GM21367 (cell line): ENCODE measurements at regions not wholly inside any gene's neighbourhood (a gene's known extent, or its start where the extent isn't known, plus 50 kb on each side); places are given as distances from the start of the nearest gene placed in this dataset.

Source experiments
- ATAC-seq: cut with Tn5 transposase; IDR thresholded peaks from one replicate; pipeline ENCODE4 v1.9.1; 2021; ENCODE audit not compliant: unreplicated experiment

DNA sequence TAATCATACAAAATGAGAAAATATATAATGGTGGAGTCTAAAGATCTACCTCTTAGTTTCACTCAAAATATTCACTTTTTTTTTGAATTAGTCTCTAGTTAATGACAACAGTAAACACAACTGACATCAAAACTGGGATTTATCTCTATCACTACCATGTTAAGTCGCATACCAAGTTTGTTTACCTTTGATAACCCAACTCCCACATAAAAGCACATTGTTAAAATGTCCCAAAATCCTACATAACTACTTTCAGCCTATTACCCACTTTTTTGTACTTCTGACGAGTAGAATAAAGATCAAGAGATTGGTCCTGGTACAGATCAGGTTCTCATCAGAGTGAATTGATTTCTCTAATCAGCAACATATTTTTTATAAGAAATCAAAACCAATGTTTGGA is 518.5 kb downstream of the EPHA3 start:
- no peak for ATAC-seq

DNA sequence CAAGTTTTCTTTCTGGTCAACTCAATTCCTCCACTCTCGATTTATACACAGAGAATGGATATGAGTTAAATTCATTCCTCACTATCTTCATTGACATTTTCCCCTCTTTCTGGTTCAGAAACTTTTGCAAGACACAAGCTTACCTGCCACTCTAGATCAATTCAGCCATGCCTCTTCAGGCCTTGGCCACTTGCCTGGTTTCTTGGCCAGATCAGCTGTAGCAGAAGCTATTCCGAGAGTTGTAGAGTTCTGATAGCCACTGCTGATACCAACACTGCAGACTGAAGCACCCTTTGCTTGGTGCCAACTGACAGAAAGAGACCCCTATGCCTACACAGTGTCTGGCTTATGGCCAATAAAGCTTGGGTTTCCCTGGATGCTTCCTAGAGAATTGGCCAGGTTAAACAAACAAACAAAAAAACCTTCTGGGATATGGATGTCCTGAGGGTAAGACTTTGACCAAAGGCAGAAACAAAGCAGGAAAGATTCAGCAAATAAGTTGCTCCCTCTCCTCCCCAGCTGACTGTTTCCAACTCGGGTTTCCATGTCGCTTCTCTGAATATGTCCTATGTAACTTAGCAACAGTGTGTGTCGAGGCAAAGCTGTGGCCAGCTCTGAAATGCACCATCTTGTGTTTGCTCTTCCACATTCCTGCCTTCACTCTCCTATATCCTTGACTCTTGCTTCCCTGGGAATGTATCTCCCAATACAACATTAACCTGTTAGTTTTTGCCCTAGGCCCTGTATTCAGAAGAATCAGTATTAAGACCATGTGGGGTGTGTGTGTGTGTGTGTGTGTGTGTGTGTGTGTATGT is 521.6 kb downstream of the EPHA3 start:
- ATAC-seq: no peak

DNA sequence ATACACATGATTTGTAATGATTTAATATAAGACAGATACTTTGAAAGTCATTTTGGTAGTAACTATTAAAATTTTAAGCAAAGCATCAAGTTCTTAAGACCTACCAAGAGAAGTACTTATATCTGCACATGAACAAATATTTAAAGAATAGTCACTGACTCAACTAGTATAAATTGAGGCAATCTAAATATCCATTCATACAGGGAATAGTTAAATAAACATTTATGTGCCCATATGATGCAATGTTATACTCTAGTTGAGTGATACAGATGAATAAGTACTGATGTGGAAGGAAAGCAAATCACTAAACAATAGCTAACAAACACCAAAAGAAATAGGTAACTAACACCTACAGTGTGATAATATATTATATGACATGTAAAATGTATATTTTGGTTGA is 527.7 kb downstream of the EPHA3 start:
- ATAC-seq: no peak

DNA sequence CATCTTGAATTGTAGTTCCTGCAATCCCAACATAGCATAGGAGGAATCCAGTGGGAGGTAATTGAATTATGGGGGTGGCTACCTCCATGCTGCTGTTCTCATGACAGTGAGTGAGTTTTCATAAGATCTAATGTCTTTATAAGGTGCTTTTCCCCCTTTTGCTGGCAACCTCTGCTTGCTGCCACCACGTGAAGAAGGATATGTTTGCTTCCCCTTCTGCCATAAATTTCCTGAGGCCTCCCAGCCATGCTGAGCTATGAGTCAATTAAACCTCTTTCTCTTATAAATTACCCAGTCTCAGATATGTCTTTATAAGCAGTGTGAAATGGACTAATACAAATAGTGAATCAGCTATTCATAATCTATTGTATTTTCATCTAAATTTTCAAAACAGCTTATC is 537.3 kb downstream of the EPHA3 start:
- no peak for ATAC-seq

DNA sequence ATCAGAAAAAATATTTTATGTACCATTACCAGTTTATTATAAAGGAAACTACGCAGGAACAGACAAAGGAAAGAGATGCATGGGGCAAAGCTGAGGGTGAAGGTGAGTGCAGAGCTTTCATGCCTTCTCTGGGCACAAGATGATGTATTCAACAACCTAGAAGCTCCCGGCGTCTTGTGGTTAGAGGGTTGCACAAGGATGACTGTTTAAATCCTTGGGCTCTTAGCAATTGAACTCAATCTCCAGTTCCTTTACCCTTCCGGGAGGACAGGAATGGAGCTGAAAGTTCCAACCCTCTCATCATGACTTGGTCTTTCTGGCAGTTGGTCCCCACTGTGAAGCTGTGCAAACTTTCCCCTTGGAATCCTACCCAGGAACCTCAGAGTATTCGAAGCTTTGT is 542.0 kb downstream of the EPHA3 start:
- no peak for ATAC-seq

DNA sequence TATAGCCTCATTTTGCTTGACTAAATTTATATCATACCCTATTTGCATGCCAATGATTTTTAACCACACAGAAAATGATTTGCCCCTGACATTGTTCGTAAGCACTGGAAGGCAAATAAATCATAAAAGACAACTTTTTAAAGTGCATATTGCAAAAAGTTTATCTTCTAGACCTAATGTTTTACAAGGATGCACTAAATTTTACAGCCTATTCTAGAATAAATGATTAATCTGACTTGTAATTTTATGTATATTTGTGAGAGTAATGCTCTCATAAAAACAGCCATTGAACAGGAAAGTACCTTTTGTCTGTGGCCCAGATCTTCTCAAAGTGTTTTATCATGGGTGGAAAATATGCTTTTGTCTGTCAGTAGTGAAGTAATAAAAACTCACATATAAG is 546.6 kb downstream of the EPHA3 start:
- ATAC-seq: no peak

DNA sequence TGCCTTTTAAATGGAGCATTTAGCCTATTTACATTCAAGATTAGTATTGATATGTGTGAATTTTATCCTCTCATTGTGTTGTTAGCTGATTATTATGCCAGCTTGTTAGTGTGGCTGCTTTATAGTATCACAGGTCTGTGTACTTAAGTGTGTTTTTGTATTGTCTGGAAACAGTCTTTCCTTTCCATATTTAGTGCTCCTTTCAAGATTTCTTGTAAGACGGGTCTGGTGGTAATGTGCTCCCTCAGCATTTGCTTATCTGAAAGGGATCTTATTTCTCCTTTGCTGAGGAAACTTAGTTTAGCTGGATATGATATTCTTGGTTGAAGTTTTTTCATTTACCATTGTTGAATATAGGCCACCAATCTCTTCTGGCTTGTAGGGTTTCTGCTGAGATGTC is 549.0 kb downstream of the EPHA3 start:
- no peak for ATAC-seq

DNA sequence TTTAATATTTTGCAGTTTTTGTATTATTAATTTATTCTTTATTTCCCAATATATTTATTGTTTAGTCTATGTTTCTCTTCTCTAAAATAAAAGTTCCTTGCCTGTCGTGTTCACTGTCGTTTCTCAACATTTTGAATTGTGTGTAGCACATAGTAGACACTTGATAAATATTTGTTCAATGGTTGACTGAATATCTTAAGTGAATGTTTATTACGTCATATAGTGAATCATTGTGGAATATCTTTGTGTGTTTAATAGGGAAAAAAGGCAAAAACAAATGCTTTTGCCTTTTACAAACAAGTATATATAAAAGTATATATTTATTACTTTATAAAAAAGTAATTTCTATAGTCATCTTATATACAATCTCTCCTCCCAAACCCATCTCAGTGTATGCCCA is 572.3 kb downstream of the EPHA3 start:
- ATAC-seq: no peak

DNA sequence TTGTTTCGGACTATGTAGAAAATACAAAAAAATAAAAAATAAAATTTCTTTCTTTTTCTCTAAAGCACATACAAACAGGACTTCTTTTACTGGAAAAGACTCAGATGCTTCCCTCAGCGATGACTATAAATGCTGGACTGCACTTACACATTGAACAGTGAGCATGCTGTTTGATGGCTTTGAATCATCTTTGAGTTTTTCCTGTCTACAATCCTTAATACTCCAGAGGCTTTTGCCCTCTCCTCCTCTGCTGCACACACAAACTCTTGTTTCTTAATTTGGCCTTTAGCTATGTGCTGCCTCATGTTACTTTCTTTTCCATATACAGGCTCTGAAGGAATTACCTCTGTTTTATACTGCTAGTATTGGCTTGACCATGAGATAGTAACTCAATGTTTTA is 575.1 kb downstream of the EPHA3 start:
- no peak for ATAC-seq

DNA sequence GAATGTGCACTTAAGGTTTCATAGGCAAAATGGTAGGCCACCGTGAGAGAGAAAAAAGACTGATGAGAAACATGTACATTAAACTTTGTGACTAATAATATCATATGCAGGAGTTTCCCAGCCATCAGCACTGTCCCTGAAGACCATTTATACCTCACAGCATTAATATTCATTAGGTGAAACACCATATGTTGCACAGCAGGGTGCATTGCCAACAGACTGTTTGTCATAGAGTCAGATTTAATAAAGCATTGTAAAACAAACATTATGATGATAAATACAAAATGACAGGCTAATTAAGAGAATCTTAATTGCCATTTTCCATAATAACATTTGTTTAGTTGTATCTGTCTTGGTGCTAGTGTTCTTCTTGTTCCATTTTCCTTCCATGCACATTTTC is 578.3 kb downstream of the EPHA3 start:
- ATAC-seq: no peak

DNA sequence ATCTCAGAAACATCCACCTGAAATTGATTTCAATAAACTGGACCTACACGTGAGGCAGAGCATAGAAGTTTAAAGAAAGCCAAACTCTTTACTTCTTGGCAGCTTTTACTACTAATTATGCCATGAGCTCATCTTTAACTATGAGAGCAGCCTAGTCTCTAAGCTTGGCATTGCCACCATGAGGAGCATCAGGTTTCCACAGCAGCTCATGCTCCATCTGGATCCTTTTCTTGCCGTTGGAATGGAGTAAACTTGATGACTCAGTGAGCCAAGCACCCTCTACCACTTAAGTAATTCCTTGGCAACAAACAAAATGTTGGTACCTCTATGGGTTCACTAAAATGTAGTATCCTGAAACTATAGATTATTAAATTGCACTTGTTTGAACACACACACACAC is 583.2 kb downstream of the EPHA3 start:
- no peak for ATAC-seq

DNA sequence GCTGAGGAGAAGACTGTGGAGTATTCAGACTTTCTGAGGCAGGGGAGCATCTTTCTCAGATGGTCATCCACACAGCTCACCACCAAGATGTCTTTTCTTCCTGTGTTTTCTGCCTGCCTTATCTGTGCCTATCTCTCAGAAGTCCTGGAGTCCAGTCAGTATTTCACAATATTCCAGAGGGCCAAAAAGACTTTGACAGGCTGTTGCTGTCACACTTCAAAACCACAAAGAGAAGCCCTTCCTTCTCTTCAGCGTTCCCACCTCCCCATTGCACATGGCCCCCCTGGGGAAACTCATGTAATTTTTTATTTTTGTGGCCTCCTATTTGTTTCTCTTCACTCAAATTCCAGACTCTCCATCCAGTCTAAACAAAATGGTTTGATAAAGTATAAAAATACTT is 585.2 kb downstream of the EPHA3 start:
- no peak for ATAC-seq

DNA sequence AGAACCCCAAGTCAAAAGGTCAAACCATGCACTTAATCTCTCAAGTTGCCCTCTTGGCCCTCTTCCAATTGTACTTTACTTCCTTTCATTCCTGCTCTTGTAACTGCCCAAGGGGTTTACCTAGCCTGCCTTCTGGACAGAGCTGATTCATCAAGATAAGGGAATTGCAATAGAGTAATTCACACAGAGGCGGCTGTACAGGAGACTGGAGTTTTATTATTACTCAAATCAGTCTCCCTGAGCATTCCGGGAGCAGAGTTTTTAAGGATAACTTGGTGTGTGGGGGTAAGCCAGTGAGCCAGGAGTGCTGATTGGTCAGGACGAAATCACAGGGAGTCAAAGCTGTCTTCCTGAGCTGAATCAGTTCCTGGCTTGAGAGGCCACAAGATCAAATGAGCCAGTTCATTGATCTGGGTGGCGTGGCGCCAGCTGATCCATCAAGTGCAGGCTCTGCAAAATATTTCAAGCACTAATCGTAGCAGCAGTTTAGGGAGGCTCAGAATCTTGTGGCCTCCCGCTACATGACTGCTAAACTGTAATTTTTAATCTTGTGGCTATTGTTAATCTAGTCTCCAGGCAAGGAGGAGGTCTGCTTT is 590.0 kb downstream of the EPHA3 start:
- ATAC-seq: no peak

DNA sequence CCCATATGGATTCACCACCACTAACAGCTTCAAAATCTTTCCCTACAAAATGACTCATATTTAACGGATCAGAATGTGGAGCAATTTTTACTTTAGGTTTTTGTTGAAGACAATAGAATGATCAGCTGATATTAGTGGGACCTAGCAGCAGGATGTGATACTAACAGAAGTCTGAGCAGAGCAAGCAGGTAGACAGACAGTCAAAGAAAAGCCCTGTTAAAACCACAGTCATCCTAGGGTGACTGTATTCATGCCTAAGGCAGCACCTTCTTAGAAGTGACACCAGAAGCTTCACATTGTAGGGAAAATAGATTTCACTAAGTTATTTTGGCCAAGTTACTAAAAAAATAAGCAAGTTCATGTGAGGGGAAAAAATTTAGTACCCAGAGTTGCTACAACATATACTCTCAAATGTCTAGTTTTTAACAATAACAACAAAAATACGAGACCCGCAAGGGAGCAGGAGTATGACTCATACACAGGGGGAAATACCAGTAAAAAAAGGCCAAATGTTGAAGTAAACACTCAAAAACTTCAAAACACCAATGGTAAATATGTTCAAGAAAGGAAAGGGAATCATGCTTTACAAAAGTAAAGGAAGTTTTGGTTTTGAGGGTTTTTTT is 590.9 kb downstream of the EPHA3 start:
- no peak for ATAC-seq

DNA sequence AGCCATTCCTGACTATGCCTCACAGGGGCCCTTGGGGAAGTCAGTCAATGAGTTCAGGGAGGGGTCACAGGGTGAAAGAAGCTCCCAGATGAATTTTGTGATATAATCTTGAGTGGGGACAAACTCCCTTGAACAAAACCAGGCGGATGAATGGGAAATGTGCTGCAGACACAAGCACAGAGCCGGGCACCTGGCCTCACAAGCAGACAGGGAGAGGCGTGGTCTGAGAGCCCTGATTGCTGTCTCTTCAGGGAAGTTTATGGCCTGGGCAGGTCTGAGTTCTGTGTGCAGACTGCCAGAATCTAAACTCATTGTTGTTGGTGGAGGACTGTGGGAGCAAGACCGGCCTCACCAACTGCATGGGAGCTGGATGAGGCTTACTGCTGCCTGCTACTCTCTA is 591.8 kb downstream of the EPHA3 start:
- no peak for ATAC-seq

DNA sequence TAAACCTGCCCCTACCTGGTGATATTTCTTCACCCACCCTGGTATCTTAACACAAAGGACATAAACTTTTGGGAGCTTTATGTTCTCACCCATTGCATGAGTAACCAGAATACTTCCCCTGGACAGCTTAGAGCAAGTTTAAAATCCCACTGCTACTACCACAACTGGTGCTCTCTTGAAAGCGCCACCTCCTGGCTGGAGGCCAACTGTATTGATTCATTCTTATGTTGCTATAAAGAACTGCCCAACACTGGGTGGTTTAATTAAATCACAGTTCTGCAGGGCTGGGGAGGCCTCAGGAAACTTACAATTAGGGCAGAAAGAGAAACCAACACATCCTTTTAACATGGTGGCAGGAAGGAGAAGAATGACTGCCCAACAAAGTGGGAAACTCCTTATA is 592.4 kb downstream of the EPHA3 start:
- no peak for ATAC-seq

DNA sequence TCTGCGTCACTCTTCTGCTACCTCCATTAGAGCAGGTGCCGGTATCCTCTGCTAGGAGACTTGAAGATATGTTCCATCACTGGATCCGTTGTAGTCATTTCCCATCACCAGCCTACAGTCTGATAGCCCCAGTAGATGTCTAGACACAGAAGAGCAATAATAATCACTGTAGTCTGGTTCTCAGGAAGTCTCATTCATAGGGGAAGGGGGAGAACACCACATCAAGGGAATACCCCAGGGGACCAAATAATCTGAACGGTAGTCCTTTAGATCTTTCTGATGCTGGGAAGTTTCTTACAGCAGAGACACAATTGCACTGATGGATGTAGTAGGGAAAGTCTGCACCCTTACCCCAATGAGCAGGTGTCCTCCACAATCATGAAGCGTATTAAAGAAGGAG is 595.0 kb downstream of the EPHA3 start:
- ATAC-seq: no peak

DNA sequence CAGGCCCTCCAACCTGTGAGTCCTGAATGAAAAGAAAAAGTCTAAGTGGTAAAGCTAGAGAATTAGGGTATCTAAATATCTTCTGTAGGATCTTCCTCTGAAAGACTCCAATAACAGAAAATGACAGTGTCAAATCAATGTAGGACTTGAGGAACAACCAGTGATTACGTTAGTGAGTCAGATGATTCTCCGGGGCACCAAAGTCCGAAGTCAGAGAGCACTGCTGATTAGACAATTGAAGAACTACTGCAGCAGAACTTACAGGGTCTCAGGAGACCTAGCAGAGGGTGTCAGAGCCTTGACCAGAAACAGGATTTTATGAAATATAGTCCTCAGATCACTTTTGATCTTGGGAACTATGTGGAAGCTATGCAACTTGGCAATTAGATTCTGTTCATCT is 605.8 kb downstream of the EPHA3 start:
- ATAC-seq: no peak

DNA sequence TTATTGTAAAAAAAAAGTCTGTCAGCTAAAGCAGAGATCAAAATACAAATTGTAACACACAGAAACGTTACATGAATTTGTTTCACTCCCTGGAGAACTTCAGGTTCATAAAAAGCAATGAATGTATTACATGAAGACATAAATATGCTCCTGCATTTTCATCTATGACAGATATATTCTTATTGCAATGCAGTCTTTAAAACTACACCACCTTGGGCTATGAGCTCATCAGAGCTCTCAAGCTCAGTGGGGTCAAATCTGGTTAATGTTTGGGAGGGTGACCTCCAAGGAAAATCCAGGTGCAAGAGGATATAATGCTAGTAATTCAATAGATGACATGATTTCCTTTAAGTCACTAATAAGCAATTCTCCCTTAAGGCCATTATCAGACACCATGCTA is 606.8 kb downstream of the EPHA3 start:
- no peak for ATAC-seq

DNA sequence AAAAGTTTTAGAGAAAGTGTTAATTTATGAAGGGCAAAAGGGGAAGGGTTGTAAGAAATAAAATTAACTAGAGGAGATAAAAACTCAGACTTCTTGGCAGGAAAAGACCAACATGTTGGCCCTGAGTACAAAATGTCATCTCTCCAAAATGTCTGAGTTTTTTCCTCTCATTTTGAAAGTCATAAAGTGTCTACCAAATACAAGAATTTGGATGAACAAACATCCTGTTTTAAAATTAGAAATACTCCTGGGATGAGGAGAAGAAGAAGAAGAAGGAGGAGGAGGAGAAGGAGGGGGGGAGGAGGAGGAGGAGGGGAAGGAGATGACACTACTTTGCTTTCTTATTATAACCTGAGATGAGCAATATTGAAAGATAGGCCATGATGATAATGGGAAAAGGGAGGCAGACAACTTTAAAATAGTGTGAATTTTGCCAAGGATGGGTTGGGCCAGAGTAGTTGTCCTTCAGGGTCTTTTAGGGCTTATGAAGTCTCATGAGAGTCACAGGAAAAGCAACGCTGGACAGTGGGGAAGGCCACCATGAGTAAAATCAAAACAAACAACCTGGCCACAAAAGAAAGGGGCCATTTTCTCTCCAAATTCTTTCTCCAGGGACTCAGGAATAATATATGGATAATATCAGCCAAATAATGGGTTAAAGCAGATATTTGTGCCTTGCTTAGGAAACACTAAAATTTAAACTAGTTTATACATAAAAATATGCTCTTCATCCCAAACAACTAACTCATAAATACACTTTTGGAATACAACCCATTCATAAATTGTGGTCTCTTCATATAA is 632.9 kb downstream of the EPHA3 start:
- ATAC-seq: no peak

DNA sequence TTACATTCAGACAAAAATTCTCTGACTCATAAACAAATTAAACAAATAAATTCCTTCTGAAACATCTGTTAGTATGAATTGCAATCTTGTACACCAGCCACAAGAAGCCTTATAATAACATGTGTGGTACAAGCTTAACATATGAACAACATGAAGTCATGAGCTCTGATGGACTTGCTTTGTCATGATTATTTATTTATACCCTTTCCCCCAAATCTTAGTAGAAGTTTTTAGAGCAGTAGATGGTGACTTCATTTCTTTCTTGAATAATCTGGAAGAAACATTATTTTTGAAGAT is 633.4 kb downstream of the EPHA3 start:
- ATAC-seq: no peak

DNA sequence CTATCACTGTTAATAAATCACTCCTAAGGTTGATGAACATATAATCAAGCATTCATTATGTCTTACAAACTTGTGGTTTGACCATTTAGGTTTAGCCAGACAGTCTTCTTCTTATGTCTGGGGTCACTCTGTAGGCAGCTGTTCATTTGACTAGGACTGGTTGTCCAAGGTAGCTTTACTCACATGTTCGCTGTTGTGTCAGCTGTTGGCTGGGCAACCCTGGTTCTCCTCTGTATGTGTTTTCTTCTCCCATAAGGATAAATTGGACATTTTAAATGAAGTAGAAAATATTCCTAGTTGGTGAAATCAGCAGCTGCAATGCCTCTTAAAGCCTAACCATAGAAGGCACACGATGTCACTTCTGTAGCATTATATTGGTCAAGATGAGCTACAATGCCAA is 635.1 kb downstream of the EPHA3 start:
- no peak for ATAC-seq
